ENCODE measurements at regions not wholly inside any gene's neighbourhood (a gene's known extent, or its start where the extent isn't known, plus 50 kb on each side); places are given as distances from the start of the nearest gene placed in this dataset.

DNA sequence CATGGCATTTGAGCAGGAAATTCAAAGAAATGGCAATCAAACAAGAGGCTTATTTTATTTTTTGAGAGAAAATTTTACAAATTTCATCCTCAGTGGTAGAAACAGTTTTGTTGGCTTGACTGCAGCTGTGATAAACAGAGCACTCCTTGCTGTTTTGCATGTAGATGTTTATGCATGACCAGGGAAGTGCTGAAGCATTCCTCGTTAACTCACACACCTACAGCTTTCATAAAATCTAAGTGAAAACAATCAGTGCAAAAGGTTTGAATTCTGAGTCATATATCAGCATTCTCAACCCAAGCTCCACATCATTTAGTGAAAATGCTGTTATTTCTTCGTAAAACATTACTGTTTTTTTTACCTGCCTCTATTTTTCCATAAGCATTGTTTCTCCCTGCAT lies 146.6 kb upstream of the CCDC68 start:
- H3K9me3 ChIP-seq, result no peaks in the 10 kb centered on the region
- H3K36me3 ChIP-seq (replicated peaks in 1 of 2; ENCODE audit: insufficient read depth in 1 of 2, low read depth in 2 of 2), result no peaks in the 10 kb centered on the region
- no peaks in the 10 kb centered on the region for H3K27me3 ChIP-seq
- DNase-seq (no peak), ATAC-seq (no peak)
- H3K4me3 ChIP-seq, result no peak overlapping the region
- WGBS, 2 donors, result 55 to 65% methylated on average over 2 of the region's 2 CpGs
- no peaks in the 10 kb centered on the region for H3K4me1 ChIP-seq
- H3K27ac ChIP-seq, result no peak overlapping the region
- TF ChIP-seq, protein P1, sequence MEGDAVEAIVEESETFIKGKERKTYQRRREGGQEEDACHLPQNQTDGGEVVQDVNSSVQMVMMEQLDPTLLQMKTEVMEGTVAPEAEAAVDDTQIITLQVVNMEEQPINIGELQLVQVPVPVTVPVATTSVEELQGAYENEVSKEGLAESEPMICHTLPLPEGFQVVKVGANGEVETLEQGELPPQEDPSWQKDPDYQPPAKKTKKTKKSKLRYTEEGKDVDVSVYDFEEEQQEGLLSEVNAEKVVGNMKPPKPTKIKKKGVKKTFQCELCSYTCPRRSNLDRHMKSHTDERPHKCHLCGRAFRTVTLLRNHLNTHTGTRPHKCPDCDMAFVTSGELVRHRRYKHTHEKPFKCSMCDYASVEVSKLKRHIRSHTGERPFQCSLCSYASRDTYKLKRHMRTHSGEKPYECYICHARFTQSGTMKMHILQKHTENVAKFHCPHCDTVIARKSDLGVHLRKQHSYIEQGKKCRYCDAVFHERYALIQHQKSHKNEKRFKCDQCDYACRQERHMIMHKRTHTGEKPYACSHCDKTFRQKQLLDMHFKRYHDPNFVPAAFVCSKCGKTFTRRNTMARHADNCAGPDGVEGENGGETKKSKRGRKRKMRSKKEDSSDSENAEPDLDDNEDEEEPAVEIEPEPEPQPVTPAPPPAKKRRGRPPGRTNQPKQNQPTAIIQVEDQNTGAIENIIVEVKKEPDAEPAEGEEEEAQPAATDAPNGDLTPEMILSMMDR (IDR thresholded peaks at IDR 0.05), result no peak
- no peak for TF ChIP-seq POLR2A (IDR thresholded peaks at IDR 0.05)
- intact Hi-C loops (cut with DNase I), result no loop called here

DNA sequence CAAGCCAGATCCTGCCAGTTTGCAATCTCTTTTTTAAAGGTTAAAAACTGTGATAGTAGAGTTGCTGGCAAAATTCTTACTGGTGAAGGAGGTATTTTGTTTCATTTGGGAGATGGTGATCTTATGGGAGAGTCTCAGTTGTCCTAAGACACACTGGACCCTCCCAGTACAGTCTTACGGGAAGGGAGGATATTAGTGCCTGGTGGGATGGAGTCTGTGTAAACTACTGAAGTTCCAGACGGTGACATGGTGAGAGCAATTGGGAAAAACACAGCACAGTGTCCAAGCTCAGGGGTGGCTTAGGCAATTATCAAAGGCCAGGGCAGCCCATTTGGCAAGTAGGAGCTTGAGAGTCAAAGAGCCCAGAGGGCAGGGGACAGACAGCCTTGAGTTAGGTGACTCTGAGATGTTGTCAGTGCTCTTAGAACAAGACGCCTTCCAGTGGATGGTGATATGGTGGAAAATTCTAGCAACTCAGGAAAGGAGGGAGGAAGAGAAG lies 143.7 kb upstream of the CCDC68 start:
- TF ChIP-seq POLR2A (IDR thresholded peaks at IDR 0.05), result no peak
- TF ChIP-seq, protein P1 (IDR thresholded peaks at IDR 0.05), result no peak
- no peak overlapping the region for H3K27ac ChIP-seq
- DNase-seq (no peak), ATAC-seq (no peak)
- no peaks in the 10 kb centered on the region for H3K27me3 ChIP-seq
- no peaks in the 10 kb centered on the region for H3K36me3 ChIP-seq (replicated peaks in 1 of 2; ENCODE audit: insufficient read depth in 1 of 2, low read depth in 2 of 2)
- H3K4me1 ChIP-seq, result no peaks in the 10 kb centered on the region
- intact Hi-C loops (cut with DNase I), result no loop called here
- H3K9me3 ChIP-seq, result no peaks in the 10 kb centered on the region
- no peak overlapping the region for H3K4me3 ChIP-seq
- WGBS, 2 donors, result 73 to 80% methylated on average over 3 of the region's 3 CpGs

DNA sequence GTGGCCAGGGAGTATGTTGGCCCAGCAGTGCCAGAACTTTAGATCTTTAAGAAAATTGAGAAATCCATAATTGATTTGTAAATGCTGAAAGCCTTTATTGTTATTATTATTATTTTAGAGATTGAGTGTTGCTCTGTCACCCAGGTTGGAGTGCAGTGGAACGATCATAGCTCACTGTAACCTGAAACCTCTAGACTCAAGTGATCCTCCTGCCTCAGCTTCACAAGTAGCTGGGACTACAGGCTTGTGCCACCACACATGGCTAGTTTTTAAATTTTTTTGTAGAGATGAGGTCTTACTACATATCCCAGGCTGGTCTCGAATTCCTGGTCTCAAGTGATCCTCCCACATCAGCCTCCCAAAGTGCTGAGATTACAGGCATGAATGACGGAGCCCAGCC lies 143.2 kb upstream of the CCDC68 start:
- 41 to 44% methylated on average over 3 of the region's 3 CpGs for WGBS, 2 donors
- Histone ChIP-seq H3K27me3 (no peaks in the 10 kb centered on the region), H3K27ac (no peak overlapping the region), H3K9me3 (no peaks in the 10 kb centered on the region), H3K36me3 (replicated peaks in 1 of 2; ENCODE audit: insufficient read depth in 1 of 2, low read depth in 2 of 2) (no peaks in the 10 kb centered on the region), H3K4me1 (no peaks in the 10 kb centered on the region), H3K4me3 (no peak overlapping the region)
- ATAC-seq, result no peak
- no peak for DNase-seq
- intact Hi-C loops (cut with DNase I), result no loop called here
- TF ChIP-seq, protein P1 (IDR thresholded peaks at IDR 0.05), result no peak
- no peak for TF ChIP-seq POLR2A (IDR thresholded peaks at IDR 0.05)

DNA sequence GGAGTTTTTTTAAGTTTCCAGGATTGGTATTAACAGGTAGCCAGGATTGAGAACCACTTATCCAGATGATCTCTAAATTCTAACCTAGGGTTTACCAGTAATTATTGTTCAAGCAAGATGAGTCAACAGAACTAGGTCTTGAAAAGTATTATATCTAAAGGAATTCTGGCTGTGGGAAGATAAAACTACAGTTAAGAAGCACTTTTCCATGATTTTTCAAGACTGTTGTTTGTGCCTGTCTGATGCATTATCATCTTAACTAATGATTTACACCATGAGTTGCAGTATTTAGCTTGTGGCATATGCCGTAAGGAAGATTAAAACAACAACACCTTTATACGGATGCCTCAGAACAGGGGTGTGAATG lies 142.2 kb upstream of the CCDC68 start:
- intact Hi-C loops (cut with DNase I), result no loop called here
- Histone ChIP-seq H3K9me3 (no peaks in the 10 kb centered on the region), H3K27me3 (no peaks in the 10 kb centered on the region), H3K36me3 (replicated peaks in 1 of 2; ENCODE audit: insufficient read depth in 1 of 2, low read depth in 2 of 2) (no peaks in the 10 kb centered on the region), H3K4me3 (no peak overlapping the region), H3K4me1 (no peaks in the 10 kb centered on the region), H3K27ac (no peak overlapping the region)
- ATAC-seq (no peak), DNase-seq (no peak)
- TF ChIP-seq, protein P1 (IDR thresholded peaks at IDR 0.05), result no peak
- no peak for TF ChIP-seq POLR2A (IDR thresholded peaks at IDR 0.05)
- WGBS, 2 donors, result 53 to 69% methylated on average over 2 of the region's 2 CpGs

DNA sequence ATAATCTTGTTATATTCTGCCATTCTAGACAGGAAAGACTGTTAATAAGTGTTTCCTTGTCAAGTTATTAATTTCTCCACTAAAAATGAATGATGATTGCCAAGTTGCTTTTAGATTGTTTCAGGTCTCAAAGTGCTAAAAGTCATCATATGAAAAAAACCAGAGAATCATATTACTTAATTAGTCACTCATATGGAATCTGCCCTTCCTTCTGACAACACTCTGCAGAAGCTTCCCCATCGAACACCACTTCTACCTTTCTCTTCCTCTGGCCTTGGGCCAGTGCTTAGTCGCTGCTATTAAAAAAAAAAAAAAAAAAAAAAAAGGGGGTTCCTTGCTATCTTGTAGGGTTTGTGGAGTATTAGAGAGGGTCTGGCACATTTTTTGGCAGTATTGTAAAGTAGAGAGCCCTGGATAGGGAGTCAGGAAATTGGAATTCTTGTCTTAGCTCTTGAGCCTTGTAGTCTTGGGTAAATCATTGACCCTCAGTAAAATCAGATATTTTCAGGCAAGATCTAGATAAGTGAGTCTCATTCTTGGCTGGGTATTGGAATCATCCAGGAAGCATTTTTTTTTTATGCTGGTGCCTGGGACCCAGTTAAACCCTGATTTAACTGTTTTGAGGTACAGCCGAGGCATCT lies 141.7 kb upstream of the CCDC68 start:
- ATAC-seq, result peak; percentile 48
- 24 to 42% methylated on average over 3 of the region's 3 CpGs for WGBS, 2 donors

More for the DNA sequence above, 141.7 kb upstream of the CCDC68 start:
- intact Hi-C loops (cut with DNase I), result no loop called here
- no peak overlapping the region for H3K4me3 ChIP-seq
- TF ChIP-seq POLR2A (IDR thresholded peaks at IDR 0.05), result no peak
- TF ChIP-seq, protein P1 (IDR thresholded peaks at IDR 0.05), result no peak
- H3K27ac ChIP-seq, result no peak overlapping the region
- H3K27me3 ChIP-seq, result no peaks in the 10 kb centered on the region
- no peaks in the 10 kb centered on the region for H3K36me3 ChIP-seq (replicated peaks in 1 of 2; ENCODE audit: insufficient read depth in 1 of 2, low read depth in 2 of 2)
- H3K4me1 ChIP-seq, result no peaks in the 10 kb centered on the region
- DNase-seq, result no peak
- no peaks in the 10 kb centered on the region for H3K9me3 ChIP-seq

All from body of pancreas (tissue), 4 donors.